ENCODE measurements at regions not wholly inside any gene's neighbourhood (a gene's known extent, or its start where the extent isn't known, plus 50 kb on each side); places are given as distances from the start of the nearest gene placed in this dataset.

- H3K4me3 ChIP-seq, result no peak overlapping the region
- H3K79me2 ChIP-seq (ENCODE audit: control insufficient read depth, insufficient read depth, low read length), result no peaks in the 10 kb centered on the region
- no peak overlapping the region for H2AFZ ChIP-seq (ENCODE audit: low read depth, low read length)
- H3K9me3 ChIP-seq (replicated peaks; ENCODE audit: control insufficient read depth, insufficient read depth, low read depth, low read length), result no peaks in the 10 kb centered on the region
- intact Hi-C loops (cut with micrococcal nuclease), result no loop called here
- no peak overlapping the region for H3K27ac ChIP-seq (ENCODE audit: extremely low read depth, low read depth, low read length)
- H3K27me3 ChIP-seq (ENCODE audit: control insufficient read depth in 2 of 2, insufficient read depth in 2 of 2, low read length in 2 of 2), result no peaks in the 10 kb centered on the region
- POLR2A ChIA-PET, result no interaction called here
- H4K20me1 ChIP-seq (replicated peaks; ENCODE audit: control insufficient read depth, insufficient read depth, low read length), result no peaks in the 10 kb centered on the region
- in situ Hi-C loops (cut with MboI), result no loop called here
- BruUV-seq (replicated peaks), result no TSS peak
- 0% methylated on average over 2 of the region's 2 CpGs for WGBS (ENCODE audit: insufficient coverage, low coverage, missing lambda C conversion rate)
- H3K9me1 ChIP-seq (ENCODE audit: control insufficient read depth, insufficient read depth, low read length), result no peaks in the 10 kb centered on the region
- CTCF ChIA-PET (ENCODE audit: low intra/inter-chr PET ratio), result no interaction called here
- no peak for ATAC-seq
- no peak for FAIRE-seq
- no peak overlapping the region for H3K4me2 ChIP-seq (ENCODE audit: insufficient read depth, low read length)
- no peak for TF ChIP-seq IFI16 (CRISPR knock-in tag; IDR thresholded peaks at IDR 0.05)
- no peak for TF ChIP-seq RBM34 (IDR thresholded peaks at IDR 0.05; ENCODE audit: borderline replicate concordance, insufficient read depth, low read length)
- no peak for TF ChIP-seq JUN (IDR thresholded peaks at IDR 0.05; ENCODE audit: borderline replicate concordance, low read depth, low read length)
- no peak for TF ChIP-seq JUN (CRISPR knock-in tag; IDR thresholded peaks at IDR 0.05; ENCODE audit: borderline replicate concordance)
- TF ChIP-seq NFE2 (IDR thresholded peaks at IDR 0.05; ENCODE audit: low read depth), result no peak
- no peak for DNase-seq (ENCODE audit: extremely low read depth in 1 of 4, low spot score in 3 of 4)
- H3K9ac ChIP-seq (ENCODE audit: insufficient read depth in 1 of 2, low read depth in 2 of 2, low read length in 2 of 2), result no peak overlapping the region
- H3K4me1 ChIP-seq (replicated peaks in 1 of 2; ENCODE audit: control insufficient read depth in 2 of 2, insufficient read depth in 2 of 2, low read length in 2 of 2), result no peaks in the 10 kb centered on the region
- H3K36me3 ChIP-seq (ENCODE audit: control insufficient read depth, insufficient read depth, low read length), result no peaks in the 10 kb centered on the region
Observed at GRCh38 chr1:78319603-78320002, 171.2 kb upstream of the PTGFR start.

GRCh38 chr1:78322928-78323680 is 167.7 kb upstream of the PTGFR start:
- DNase-seq (ENCODE audit: extremely low read depth in 1 of 4, low spot score in 3 of 4) (no peak), FAIRE-seq (no peak), ATAC-seq (no peak)
- Histone ChIP-seq H2AFZ (ENCODE audit: low read depth, low read length) (no peak overlapping the region), H3K9me1 (ENCODE audit: control insufficient read depth, insufficient read depth, low read length) (no peaks in the 10 kb centered on the region), H3K4me3 (no peak overlapping the region), H3K27ac (ENCODE audit: extremely low read depth, low read depth, low read length) (no peak overlapping the region), H3K79me2 (ENCODE audit: control insufficient read depth, insufficient read depth, low read length) (no peaks in the 10 kb centered on the region), H3K36me3 (ENCODE audit: control insufficient read depth, insufficient read depth, low read length) (no peaks in the 10 kb centered on the region), H3K4me2 (ENCODE audit: insufficient read depth, low read length) (no peak overlapping the region), H3K4me1 (replicated peaks in 1 of 2; ENCODE audit: control insufficient read depth in 2 of 2, insufficient read depth in 2 of 2, low read length in 2 of 2) (no peaks in the 10 kb centered on the region), H3K9me3 (replicated peaks; ENCODE audit: control insufficient read depth, insufficient read depth, low read depth, low read length) (no peaks in the 10 kb centered on the region), H3K9ac (ENCODE audit: insufficient read depth in 1 of 2, low read depth in 2 of 2, low read length in 2 of 2) (no peak overlapping the region), H4K20me1 (replicated peaks; ENCODE audit: control insufficient read depth, insufficient read depth, low read length) (no peaks in the 10 kb centered on the region), H3K27me3 (ENCODE audit: control insufficient read depth in 2 of 2, insufficient read depth in 2 of 2, low read length in 2 of 2) (no peaks in the 10 kb centered on the region)
- ChIA-PET POLR2A (no interaction called here), CTCF (ENCODE audit: low intra/inter-chr PET ratio) (no interaction called here)
- WGBS (ENCODE audit: insufficient coverage, low coverage, missing lambda C conversion rate), result 0% methylated on average over 2 of the region's 2 CpGs
- BruUV-seq (replicated peaks), result no TSS peak
- intact Hi-C loops (cut with micrococcal nuclease) (no loop called here), in situ Hi-C loops (cut with MboI) (no loop called here)
- TF ChIP-seq POU5F1 (IDR thresholded peaks at IDR 0.05; ENCODE audit: borderline replicate concordance, low read depth, low read length, partially characterized antibody) (no peak), DNMT1 (IDR thresholded peaks at IDR 0.05) (no peak), ZNF232 (CRISPR knock-in tag; IDR thresholded peaks at IDR 0.05) (no peak), PRPF4 (IDR thresholded peaks at IDR 0.05; ENCODE audit: insufficient read depth, low read depth, low read length, poor library complexity, severe bottlenecking) (no peak), ZBED1 (IDR thresholded peaks at IDR 0.05) (no peak), ZNF146 (CRISPR knock-in tag; IDR thresholded peaks at IDR 0.05; ENCODE audit: unreplicated experiment) (no peak), TEAD1 (CRISPR knock-in tag; IDR thresholded peaks at IDR 0.05) (no peak), NR4A1 (CRISPR knock-in tag; IDR thresholded peaks at IDR 0.05) (no peak), NR4A1 (tag; IDR thresholded peaks at IDR 0.05) (no peak), ZNF436 (CRISPR knock-in tag; IDR thresholded peaks at IDR 0.05) (no peak), BMI1 (IDR thresholded peaks at IDR 0.05; ENCODE audit: low read length) (no peak)

Measured in K562 (cell line).